HL-60 (cell line): ENCODE measurements at regions not wholly inside any gene's neighbourhood (a gene's known extent, or its start where the extent isn't known, plus 50 kb on each side); places are given as distances from the start of the nearest gene placed in this dataset.

Experiments used
- TF ChIP-seq, protein P1 (sequence below): IDR thresholded peaks from 2 replicates; pipeline ENCODE4 v1.6.1; 2012; ENCODE audit warnings: low read depth; ENCODE audit not compliant: insufficient replicate concordance
- TF ChIP-seq, protein P2 (sequence below): IDR thresholded peaks from one replicate; pipeline ENCODE4 v1.5.1; 2011; ENCODE audit warnings: low read length, control low read depth, inconsistent platforms; ENCODE audit not compliant: insufficient read depth

DNA sequence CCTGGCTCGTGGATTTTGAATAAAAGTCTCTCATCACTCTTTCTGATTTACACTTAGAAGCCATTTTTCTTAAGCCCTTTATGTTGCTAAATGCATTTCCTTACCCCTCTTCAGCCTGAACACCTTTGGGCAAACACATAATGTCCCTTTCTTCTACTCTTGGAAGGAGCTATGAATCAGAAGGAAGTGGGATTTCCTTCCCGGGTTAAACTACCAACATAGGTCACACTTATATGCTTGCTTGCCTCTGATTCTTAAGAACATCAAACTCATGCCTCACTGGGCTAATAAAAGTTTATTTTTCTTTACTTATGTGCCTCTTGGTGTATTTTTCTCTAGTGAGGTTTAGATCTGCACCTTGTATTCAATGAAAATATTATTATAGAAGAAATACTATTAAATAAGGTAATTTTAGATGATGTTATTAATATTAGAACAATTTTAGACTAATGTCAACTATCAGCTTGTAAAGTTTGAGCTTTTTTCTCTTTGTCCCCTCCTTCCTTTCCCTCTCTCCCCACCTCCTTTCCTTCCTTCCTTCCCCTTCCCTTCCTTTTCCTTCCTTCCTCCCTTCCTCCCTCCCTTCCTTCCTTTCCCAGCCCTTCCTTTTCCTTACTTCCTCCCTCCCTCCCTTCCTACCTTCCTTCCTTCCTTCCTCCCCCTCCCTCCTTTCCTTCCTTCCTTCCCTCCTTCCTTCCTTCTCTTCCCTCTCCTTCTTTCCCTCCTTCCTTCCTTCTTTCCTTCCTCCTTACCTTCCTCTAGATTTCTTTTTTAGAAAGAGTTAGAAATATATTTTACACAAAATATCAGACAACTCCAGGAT lies 66.5 kb upstream of the KCNJ6 start:
- TF ChIP-seq, protein P1, sequence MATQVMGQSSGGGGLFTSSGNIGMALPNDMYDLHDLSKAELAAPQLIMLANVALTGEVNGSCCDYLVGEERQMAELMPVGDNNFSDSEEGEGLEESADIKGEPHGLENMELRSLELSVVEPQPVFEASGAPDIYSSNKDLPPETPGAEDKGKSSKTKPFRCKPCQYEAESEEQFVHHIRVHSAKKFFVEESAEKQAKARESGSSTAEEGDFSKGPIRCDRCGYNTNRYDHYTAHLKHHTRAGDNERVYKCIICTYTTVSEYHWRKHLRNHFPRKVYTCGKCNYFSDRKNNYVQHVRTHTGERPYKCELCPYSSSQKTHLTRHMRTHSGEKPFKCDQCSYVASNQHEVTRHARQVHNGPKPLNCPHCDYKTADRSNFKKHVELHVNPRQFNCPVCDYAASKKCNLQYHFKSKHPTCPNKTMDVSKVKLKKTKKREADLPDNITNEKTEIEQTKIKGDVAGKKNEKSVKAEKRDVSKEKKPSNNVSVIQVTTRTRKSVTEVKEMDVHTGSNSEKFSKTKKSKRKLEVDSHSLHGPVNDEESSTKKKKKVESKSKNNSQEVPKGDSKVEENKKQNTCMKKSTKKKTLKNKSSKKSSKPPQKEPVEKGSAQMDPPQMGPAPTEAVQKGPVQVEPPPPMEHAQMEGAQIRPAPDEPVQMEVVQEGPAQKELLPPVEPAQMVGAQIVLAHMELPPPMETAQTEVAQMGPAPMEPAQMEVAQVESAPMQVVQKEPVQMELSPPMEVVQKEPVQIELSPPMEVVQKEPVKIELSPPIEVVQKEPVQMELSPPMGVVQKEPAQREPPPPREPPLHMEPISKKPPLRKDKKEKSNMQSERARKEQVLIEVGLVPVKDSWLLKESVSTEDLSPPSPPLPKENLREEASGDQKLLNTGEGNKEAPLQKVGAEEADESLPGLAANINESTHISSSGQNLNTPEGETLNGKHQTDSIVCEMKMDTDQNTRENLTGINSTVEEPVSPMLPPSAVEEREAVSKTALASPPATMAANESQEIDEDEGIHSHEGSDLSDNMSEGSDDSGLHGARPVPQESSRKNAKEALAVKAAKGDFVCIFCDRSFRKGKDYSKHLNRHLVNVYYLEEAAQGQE: no peak
- TF ChIP-seq, protein P2, sequence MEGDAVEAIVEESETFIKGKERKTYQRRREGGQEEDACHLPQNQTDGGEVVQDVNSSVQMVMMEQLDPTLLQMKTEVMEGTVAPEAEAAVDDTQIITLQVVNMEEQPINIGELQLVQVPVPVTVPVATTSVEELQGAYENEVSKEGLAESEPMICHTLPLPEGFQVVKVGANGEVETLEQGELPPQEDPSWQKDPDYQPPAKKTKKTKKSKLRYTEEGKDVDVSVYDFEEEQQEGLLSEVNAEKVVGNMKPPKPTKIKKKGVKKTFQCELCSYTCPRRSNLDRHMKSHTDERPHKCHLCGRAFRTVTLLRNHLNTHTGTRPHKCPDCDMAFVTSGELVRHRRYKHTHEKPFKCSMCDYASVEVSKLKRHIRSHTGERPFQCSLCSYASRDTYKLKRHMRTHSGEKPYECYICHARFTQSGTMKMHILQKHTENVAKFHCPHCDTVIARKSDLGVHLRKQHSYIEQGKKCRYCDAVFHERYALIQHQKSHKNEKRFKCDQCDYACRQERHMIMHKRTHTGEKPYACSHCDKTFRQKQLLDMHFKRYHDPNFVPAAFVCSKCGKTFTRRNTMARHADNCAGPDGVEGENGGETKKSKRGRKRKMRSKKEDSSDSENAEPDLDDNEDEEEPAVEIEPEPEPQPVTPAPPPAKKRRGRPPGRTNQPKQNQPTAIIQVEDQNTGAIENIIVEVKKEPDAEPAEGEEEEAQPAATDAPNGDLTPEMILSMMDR: no peak
